ENCODE measurements at regions not wholly inside any gene's neighbourhood (a gene's known extent, or its start where the extent isn't known, plus 50 kb on each side); places are given as distances from the start of the nearest gene placed in this dataset.

DNA sequence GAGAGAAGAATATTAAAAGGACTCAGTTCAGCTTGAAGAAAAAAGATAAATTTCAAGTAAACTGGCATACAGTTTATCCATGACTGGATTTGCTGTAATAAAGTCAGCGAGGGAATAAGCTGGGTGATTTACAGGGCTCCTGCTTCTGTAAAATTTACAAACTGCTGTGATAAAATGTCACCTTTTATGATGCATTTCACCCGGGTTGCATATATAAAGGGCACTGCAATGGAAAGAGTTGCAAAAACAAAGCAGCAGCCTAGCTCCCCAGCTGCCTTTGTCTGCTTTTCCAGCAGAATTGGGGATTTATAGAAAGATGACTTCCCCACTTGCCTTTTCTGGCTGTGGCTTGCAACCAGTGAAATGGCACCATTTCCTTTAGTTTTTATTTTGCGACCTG lies 132.5 kb upstream of the LHCGR start:
- no peak for TF ChIP-seq EP300 (IDR thresholded peaks at IDR 0.05; ENCODE audit: borderline replicate concordance)
- no peak for TF ChIP-seq RAD21 (IDR thresholded peaks at IDR 0.05; ENCODE audit: low read depth)
- TF ChIP-seq, protein P1, sequence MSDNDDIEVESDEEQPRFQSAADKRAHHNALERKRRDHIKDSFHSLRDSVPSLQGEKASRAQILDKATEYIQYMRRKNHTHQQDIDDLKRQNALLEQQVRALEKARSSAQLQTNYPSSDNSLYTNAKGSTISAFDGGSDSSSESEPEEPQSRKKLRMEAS (IDR thresholded peaks at IDR 0.05) = no peak
- TF ChIP-seq TAF1 (IDR thresholded peaks at IDR 0.05; ENCODE audit: low read depth) = no peak
- TF ChIP-seq CEBPB (IDR thresholded peaks at IDR 0.05) = no peak

All from Ishikawa (cell line).